H1 (cell line): ENCODE measurements at regions not wholly inside any gene's neighbourhood (a gene's known extent, or its start where the extent isn't known, plus 50 kb on each side); places are given as distances from the start of the nearest gene placed in this dataset.

Source experiments
- CTCF ChIA-PET: fragments of 300-600 bp; sonication (Branson Sonifier 250); formaldehyde crosslinking; loops from one replicate; lab custom pipeline; 2021; ENCODE audit not compliant: partially characterized antibody; lab: Charles Lee
- POLR2A ChIA-PET: fragments of 300-600 bp; sonication (Branson Sonifier 250); formaldehyde crosslinking; loops from one replicate; lab custom pipeline; 2021; ENCODE audit warnings: inconsistent platforms; ENCODE audit not compliant: partially characterized antibody; lab: Charles Lee
- DNase-seq, 2 experiments: peaks; one replicate each; pipeline versions ENCODE4 v3.0.0 to v3.0.0-alpha.2; 2010 to 2022; ENCODE audit warnings: low spot score in 2 of 2, low read depth in 1 of 2, mixed read lengths in 1 of 2
- FAIRE-seq: peaks from 2 replicates; lab custom pipeline; 2011; peaks lifted over from hg19 to GRCh38; lab: Jason Lieb, UNC
- H2AFZ ChIP-seq: 2 replicates; pipeline ENCODE4 v1.8.1; 2012; ENCODE audit warnings: low read length, inconsistent platforms
- H2AK5ac ChIP-seq: 2 replicates; pipeline ENCODE4 v1.6.1; 2013; ENCODE audit warnings: low read depth, low read length
- H2BK120ac ChIP-seq: replicated peaks from 2 replicates; pipeline ENCODE3; 2013; ENCODE audit warnings: low read depth, low read length, inconsistent platforms
- H2BK12ac ChIP-seq: 2 replicates; pipeline ENCODE4 v1.6.1; 2013; ENCODE audit warnings: low read depth, low read length
- H2BK15ac ChIP-seq: 2 replicates; pipeline ENCODE4 v1.6.1; 2013; ENCODE audit warnings: low read length
- H2BK20ac ChIP-seq: 2 replicates; pipeline ENCODE4 v1.6.1; 2013; ENCODE audit warnings: low read length
- H2BK5ac ChIP-seq: 2 replicates; pipeline ENCODE4 v1.6.1; 2013; ENCODE audit warnings: low read depth, low read length
- H3K14ac ChIP-seq: 2 replicates; pipeline ENCODE4 v1.6.1; 2013; ENCODE audit warnings: inconsistent platforms; ENCODE audit not compliant: insufficient read length
- H3K18ac ChIP-seq: 2 replicates; pipeline ENCODE4 v1.6.1; 2013; ENCODE audit warnings: low read length; ENCODE audit errors: extremely low read depth
- H3K23ac ChIP-seq: 2 replicates; pipeline ENCODE4 v1.6.1; 2013; ENCODE audit warnings: inconsistent platforms; ENCODE audit not compliant: insufficient read length
- H3K23me2 ChIP-seq: 2 replicates; pipeline ENCODE4 v1.6.1; 2013; ENCODE audit warnings: low read depth, low read length
- H3K27ac ChIP-seq: 2 replicates; pipeline ENCODE4 v1.6.1; 2011; ENCODE audit warnings: low read depth, low read length, inconsistent platforms
- H3K27me3 ChIP-seq, 4 experiments: replicated peaks in 1 of 4; 1 replicate in 1 of 4; 2 replicates in 3 of 4; pipeline versions ENCODE4 v1.6.1 to v1.8.1; 2011 to 2013; ENCODE audit warnings: low read length in 3 of 4, mild to moderate bottlenecking in 3 of 4, inconsistent platforms in 2 of 4, mixed read lengths in 2 of 4, moderate library complexity in 1 of 4; ENCODE audit not compliant: control insufficient read depth in 3 of 4, insufficient read depth in 3 of 4; ENCODE audit errors: extremely low read depth in 1 of 4
- H3K36me3 ChIP-seq, 4 experiments: 2 replicates each; pipeline versions ENCODE4 v1.6.1 to v1.8.1; 2011 to 2013; ENCODE audit warnings: mild to moderate bottlenecking in 4 of 4, low read length in 3 of 4, moderate library complexity in 2 of 4, control low read depth in 1 of 4, inconsistent platforms in 1 of 4; ENCODE audit not compliant: insufficient read depth in 4 of 4, control insufficient read depth in 2 of 4
- H3K4ac ChIP-seq: replicated peaks from 2 replicates; pipeline ENCODE3; 2013; ENCODE audit warnings: low read length, low read depth, mixed read lengths, inconsistent platforms; ENCODE audit not compliant: insufficient read length
- H3K4me1 ChIP-seq, 4 experiments: replicated peaks in 1 of 4; 1 replicate in 1 of 4; 2 replicates in 3 of 4; pipeline versions ENCODE4 v1.6.1 to v1.8.1; 2011 to 2013; ENCODE audit warnings: low read length in 3 of 4, inconsistent platforms in 2 of 4, mixed read lengths in 1 of 4; ENCODE audit not compliant: insufficient read depth in 4 of 4, control insufficient read depth in 3 of 4
- H3K4me2 ChIP-seq, 2 experiments: 2 replicates each; pipeline versions ENCODE4 v1.6.1 to v1.8.1; 2011 to 2013; ENCODE audit warnings: low read depth in 2 of 2, low read length in 2 of 2, control low read depth in 1 of 2, inconsistent platforms in 1 of 2, mild to moderate bottlenecking in 1 of 2; ENCODE audit not compliant: insufficient read depth in 1 of 2
- H3K4me3 ChIP-seq, 4 experiments: fragments of 200-600, 300-600 bp in 1 of 4; sonication (generic), shearing (Covaris generic), sonication (Bioruptor Twin) in 1 of 4; 2 replicates each; pipeline versions ENCODE4 v1.5.1 to v1.8.1; 2011 to 2016; ENCODE audit warnings: low read length in 4 of 4, low read depth in 3 of 4, control low read depth in 2 of 4, inconsistent platforms in 2 of 4, mild to moderate bottlenecking in 2 of 4, mixed read lengths in 1 of 4, moderate library complexity in 1 of 4; ENCODE audit not compliant: insufficient read depth in 2 of 4; ENCODE audit errors: extremely low read depth in 1 of 4
- H3K56ac ChIP-seq: replicated peaks from 2 replicates; pipeline ENCODE3; 2013; ENCODE audit warnings: low read depth, mild to moderate bottlenecking, mixed read lengths, low read length, inconsistent platforms; ENCODE audit not compliant: insufficient read length
- H3K79me1 ChIP-seq: 2 replicates; pipeline ENCODE4 v1.6.1; 2013; ENCODE audit warnings: low read depth, low read length, control low read depth
- H3K79me2 ChIP-seq, 2 experiments: 2 replicates each; pipeline versions ENCODE4 v1.6.1 to v1.8.1; 2012 to 2013; ENCODE audit warnings: low read length in 2 of 2, mild to moderate bottlenecking in 2 of 2, inconsistent platforms in 1 of 2; ENCODE audit not compliant: insufficient read depth in 2 of 2, control insufficient read depth in 1 of 2
- H3K9ac ChIP-seq, 4 experiments: replicated peaks in 1 of 4; 1 replicate in 1 of 4; 2 replicates in 3 of 4; pipeline versions ENCODE4 v1.6.1 to v1.8.1; 2011 to 2013; ENCODE audit warnings: low read depth in 3 of 4, low read length in 3 of 4, control low read depth in 2 of 4, mild to moderate bottlenecking in 2 of 4, moderate library complexity in 2 of 4, inconsistent platforms in 1 of 4; ENCODE audit errors: extremely low read depth in 1 of 4
- H3K9me3 ChIP-seq, 2 experiments: 2 replicates each; pipeline versions ENCODE4 v1.6.1 to v1.8.1; 2012 to 2013; ENCODE audit warnings: mild to moderate bottlenecking in 2 of 2, moderate library complexity in 2 of 2, control low read depth in 1 of 2, inconsistent platforms in 1 of 2, low read depth in 1 of 2, low read length in 1 of 2, mixed read lengths in 1 of 2; ENCODE audit not compliant: insufficient read depth in 2 of 2
- H4K20me1 ChIP-seq, 2 experiments: replicated peaks in 1 of 2; 2 replicates each; pipeline versions ENCODE3 to v1.8.1; 2011 to 2013; ENCODE audit warnings: inconsistent platforms in 2 of 2, low read length in 2 of 2, mild to moderate bottlenecking in 1 of 2; ENCODE audit not compliant: insufficient read depth in 2 of 2, control insufficient read depth in 1 of 2
- H4K5ac ChIP-seq: 2 replicates; pipeline ENCODE4 v1.6.1; 2013; ENCODE audit warnings: low read length, low read depth, mixed read lengths, inconsistent platforms; ENCODE audit not compliant: insufficient read length
- H4K8ac ChIP-seq: 2 replicates; pipeline ENCODE4 v1.8.0; 2013; ENCODE audit warnings: mild to moderate bottlenecking, moderate library complexity, low read length, inconsistent platforms; ENCODE audit not compliant: insufficient read depth; ENCODE audit errors: extremely low read depth
- H4K91ac ChIP-seq: replicated peaks from 2 replicates; pipeline ENCODE3; 2013; ENCODE audit warnings: low read length, mixed read lengths, inconsistent platforms; ENCODE audit not compliant: insufficient read length
- E2F6 ChIP-seq: IDR thresholded peaks from 2 replicates; pipeline ENCODE4 v1.6.1; 2012; ENCODE audit warnings: inconsistent platforms
- EGR1 ChIP-seq: IDR thresholded peaks from 2 replicates; pipeline ENCODE4 v1.6.1; 2011; ENCODE audit warnings: low read depth, low read length, borderline replicate concordance
- HDAC6 ChIP-seq: IDR thresholded peaks from one replicate; pipeline ENCODE4 v1.7.1; 2012; ENCODE audit warnings: low read depth, mild to moderate bottlenecking, inconsistent platforms, low read length, moderate library complexity
- POU5F1 ChIP-seq: IDR thresholded peaks from 2 replicates; pipeline ENCODE4 v1.6.1; 2011; ENCODE audit warnings: low read depth, mild to moderate bottlenecking, low read length, moderate library complexity
- TCF12 ChIP-seq: IDR thresholded peaks from 2 replicates; pipeline ENCODE4 v1.6.1; 2011; ENCODE audit warnings: low read depth, mild to moderate bottlenecking, low read length
- TEAD4 ChIP-seq: IDR thresholded peaks from 2 replicates; pipeline ENCODE4 v1.6.1; 2012; ENCODE audit warnings: low read depth, low read length, inconsistent platforms, mixed read lengths
- WGBS, 2 experiments: shearing (Covaris generic) in 1 of 2; methylation state at CpG; one replicate each; pipeline versions ENCODE4 v1.1.6 to v1.1.7; 2013 to 2015; ENCODE audit warnings: low lambda C conversion rate in 2 of 2, mixed read lengths in 2 of 2, inconsistent platforms in 1 of 2, low coverage in 1 of 2, missing lambda C conversion rate in 1 of 2; ENCODE audit not compliant: insufficient replicate concordance in 2 of 2, insufficient coverage in 1 of 2, insufficient read length in 1 of 2; ENCODE audit errors: extremely low coverage in 1 of 2, missing lambda C conversion rate in 1 of 2; 5-methylcytosine and 5-hydroxymethylcytosine counted together

- Histone ChIP-seq H3K4ac (no peak overlapping the region), H3K79me2 (no peaks in the 10 kb centered on the region), H4K20me1 (no peaks in the 10 kb centered on the region), H3K18ac (no peak overlapping the region), H4K8ac (no peak overlapping the region), H2BK15ac (no peak overlapping the region), H4K5ac (no peak overlapping the region), H3K14ac (no peak overlapping the region), H3K9ac (no peak overlapping the region)
- DNase-seq, result no peak
- TF ChIP-seq E2F6 (no peak), EGR1 (no peak), HDAC6 (no peak), POU5F1 (no peak), TEAD4 (no peak), TCF12 (no peak)
- TF ChIP-seq, all 59 proteins: peak for 0
- no peaks in the 10 kb centered on the region for H3K79me1 ChIP-seq
- no peak for FAIRE-seq
- H3K4me2 ChIP-seq, result no peak overlapping the region
- no peak overlapping the region for H4K91ac ChIP-seq
- POLR2A ChIA-PET, result no interaction called here
- no peak overlapping the region for H2AFZ ChIP-seq
- H3K9me3 ChIP-seq, result no peaks in the 10 kb centered on the region
- H3K23ac ChIP-seq, result no peak overlapping the region
- no peak overlapping the region for H2BK5ac ChIP-seq
- no peak overlapping the region for H2BK120ac ChIP-seq
- H3K56ac ChIP-seq, result no peak overlapping the region
- H3K27me3 ChIP-seq, result no peaks in the 10 kb centered on the region
- WGBS, 2 experiments, result 94% methylated on average over 2 of the region's 2 CpGs; no CpG with 5 or more reads in 1 of the 2 experiments
- no peak overlapping the region for H2BK20ac ChIP-seq
- no peaks in the 10 kb centered on the region for H3K36me3 ChIP-seq
- no peaks in the 10 kb centered on the region; the same call in 1 of the 2 replicates for H3K23me2 ChIP-seq
- no peak overlapping the region for H2AK5ac ChIP-seq
- CTCF ChIA-PET, result interaction anchor here (0.6 to 0.7 kb wide), 2 partner anchors 633 to 1051 kb away, joined by 3 read pairs; no protein-coding TSS in a partner anchor
- no peak overlapping the region for H3K27ac ChIP-seq
- no peak overlapping the region for H2BK12ac ChIP-seq
- H3K4me1 ChIP-seq, result peaks cover 0 to 5% (median under 1%) of the 10 kb centered on the region in 4 experiments; a peak in 3 of 7 replicates
- no peak overlapping the region for H3K4me3 ChIP-seq
Measured at GRCh38 chr2:78082555-78082954, 560.4 kb upstream of the LRRTM4 start.
